ENCODE measurements at regions not wholly inside any gene's neighbourhood (a gene's known extent, or its start where the extent isn't known, plus 50 kb on each side); places are given as distances from the start of the nearest gene placed in this dataset.
"Not testable (repeated sequence)": the region's sequence is repeated elsewhere in the genome, so short reads cannot be mapped to it uniquely, and the experiment has no call there.

- H3K27me3 ChIP-seq (ENCODE audit: control insufficient read depth, insufficient read depth, low read length); H3K9ac ChIP-seq (ENCODE audit: low read depth, low read length): not testable (repeated sequence)
- H3K4me3 ChIP-seq (ENCODE audit: low read depth, low read length): peak overlapping the region; percentile 48
These were observed 156.7 kb downstream of the CRLF3 start for GRCh38 chr17:30667657-30668359.

GRCh38 chr17:30666838-30667656 lies 157.4 kb downstream of the CRLF3 start:
- H3K4me3 ChIP-seq (ENCODE audit: low read depth, low read length): peak overlapping the region; percentile 48
- not testable (repeated sequence) for H3K9me3 ChIP-seq (ENCODE audit: control insufficient read depth, insufficient read depth, low read length); H3K9ac ChIP-seq (ENCODE audit: low read depth, low read length); H3K4me1 ChIP-seq (ENCODE audit: control insufficient read depth, insufficient read depth, low read length); H3K36me3 ChIP-seq (ENCODE audit: control insufficient read depth, insufficient read depth, low read length); H3K27me3 ChIP-seq (ENCODE audit: control insufficient read depth, insufficient read depth, low read length)

More at GRCh38 chr17:30667657-30668359, 156.7 kb downstream of the CRLF3 start:
- not testable (repeated sequence) for H3K4me1 ChIP-seq (ENCODE audit: control insufficient read depth, insufficient read depth, low read length); H3K36me3 ChIP-seq (ENCODE audit: control insufficient read depth, insufficient read depth, low read length); H3K9me3 ChIP-seq (ENCODE audit: control insufficient read depth, insufficient read depth, low read length)

DNA sequence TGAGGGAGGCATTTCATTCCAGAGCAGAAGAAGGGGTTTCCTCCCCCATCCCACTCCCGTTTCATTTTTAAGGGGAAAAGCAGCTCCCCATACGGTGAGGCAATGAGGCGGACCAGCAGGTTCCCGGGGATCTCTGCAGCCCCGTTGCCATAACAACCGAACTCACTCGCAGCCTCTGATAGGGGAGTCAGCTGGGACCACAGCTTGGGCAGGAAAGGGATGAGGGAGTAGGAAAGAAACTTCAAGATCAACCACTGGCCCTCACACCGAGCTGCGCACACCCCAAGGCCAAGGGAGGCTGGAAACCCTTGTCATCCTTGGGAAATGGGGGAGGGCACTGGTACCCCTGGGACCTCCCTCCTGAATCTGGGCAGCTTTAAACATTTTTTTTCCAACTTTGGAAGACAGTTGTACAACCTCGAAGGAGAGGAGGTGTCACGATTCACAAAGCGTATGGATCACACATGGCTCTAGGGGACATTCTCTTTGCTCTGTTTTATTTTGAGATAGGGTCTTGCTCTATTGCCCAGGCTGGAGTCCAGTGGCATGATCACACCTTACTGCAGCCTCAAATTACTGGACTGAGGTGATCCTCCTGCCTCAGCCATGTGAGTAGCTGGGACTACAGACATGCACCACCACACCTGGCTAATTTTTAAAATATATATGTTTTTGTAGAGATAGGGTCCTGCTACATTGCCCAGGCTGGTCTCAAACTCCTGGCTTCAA lies 160.6 kb downstream of the CRLF3 start:
- H3K4me1 ChIP-seq (ENCODE audit: control insufficient read depth, insufficient read depth, low read length); H3K4me3 ChIP-seq (ENCODE audit: low read depth, low read length); H3K9ac ChIP-seq (ENCODE audit: low read depth, low read length); H3K27me3 ChIP-seq (ENCODE audit: control insufficient read depth, insufficient read depth, low read length); H3K36me3 ChIP-seq (ENCODE audit: control insufficient read depth, insufficient read depth, low read length); H3K9me3 ChIP-seq (ENCODE audit: control insufficient read depth, insufficient read depth, low read length): not testable (repeated sequence)

DNA sequence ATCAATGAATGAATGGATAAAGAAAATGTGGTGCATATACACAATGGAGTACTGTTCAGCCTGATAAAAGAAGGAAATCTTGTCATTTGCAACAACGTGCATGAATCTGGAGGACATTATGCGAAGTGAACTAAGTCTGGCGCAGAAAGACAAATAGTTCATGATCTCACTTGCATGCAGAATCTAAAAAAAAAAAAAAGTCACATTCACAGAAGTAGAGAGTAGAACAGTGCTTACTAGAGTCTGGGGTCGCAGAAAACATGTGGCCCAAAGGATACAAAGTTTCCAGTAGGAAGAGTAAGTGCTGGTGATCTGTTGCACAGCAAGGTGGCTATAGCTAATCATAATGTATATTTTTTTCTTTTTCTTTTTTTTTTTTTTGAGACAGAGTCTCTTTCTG lies 167.3 kb downstream of the CRLF3 start:
- H3K27me3 ChIP-seq (ENCODE audit: control insufficient read depth, insufficient read depth, low read length); H3K36me3 ChIP-seq (ENCODE audit: control insufficient read depth, insufficient read depth, low read length); H3K4me1 ChIP-seq (ENCODE audit: control insufficient read depth, insufficient read depth, low read length); H3K9me3 ChIP-seq (ENCODE audit: control insufficient read depth, insufficient read depth, low read length); H3K9ac ChIP-seq (ENCODE audit: low read depth, low read length); H3K4me3 ChIP-seq (ENCODE audit: low read depth, low read length): not testable (repeated sequence)

GRCh38 chr17:30653038-30653437 lies 171.5 kb downstream of the CRLF3 start:
- not testable (repeated sequence) for H3K9me3 ChIP-seq (ENCODE audit: control insufficient read depth, insufficient read depth, low read length); H3K4me3 ChIP-seq (ENCODE audit: low read depth, low read length); H3K9ac ChIP-seq (ENCODE audit: low read depth, low read length); H3K4me1 ChIP-seq (ENCODE audit: control insufficient read depth, insufficient read depth, low read length); H3K27me3 ChIP-seq (ENCODE audit: control insufficient read depth, insufficient read depth, low read length); H3K36me3 ChIP-seq (ENCODE audit: control insufficient read depth, insufficient read depth, low read length)

GRCh38 chr17:30650149-30650548 lies 172.9 kb downstream of the GOSR1 start:
- not testable (repeated sequence) for H3K9me3 ChIP-seq (ENCODE audit: control insufficient read depth, insufficient read depth, low read length); H3K36me3 ChIP-seq (ENCODE audit: control insufficient read depth, insufficient read depth, low read length); H3K27me3 ChIP-seq (ENCODE audit: control insufficient read depth, insufficient read depth, low read length); H3K4me3 ChIP-seq (ENCODE audit: low read depth, low read length); H3K4me1 ChIP-seq (ENCODE audit: control insufficient read depth, insufficient read depth, low read length); H3K9ac ChIP-seq (ENCODE audit: low read depth, low read length)

- H3K9me3 ChIP-seq (ENCODE audit: control insufficient read depth, insufficient read depth, low read length); H3K36me3 ChIP-seq (ENCODE audit: control insufficient read depth, insufficient read depth, low read length); H3K9ac ChIP-seq (ENCODE audit: low read depth, low read length); H3K4me3 ChIP-seq (ENCODE audit: low read depth, low read length); H3K4me1 ChIP-seq (ENCODE audit: control insufficient read depth, insufficient read depth, low read length); H3K27me3 ChIP-seq (ENCODE audit: control insufficient read depth, insufficient read depth, low read length): not testable (repeated sequence)
These were observed 170.9 kb downstream of the GOSR1 start for GRCh38 chr17:30648015-30648620.

GRCh38 chr17:30645875-30646274 lies 168.7 kb downstream of the GOSR1 start:
- not testable (repeated sequence) for H3K4me1 ChIP-seq (ENCODE audit: control insufficient read depth, insufficient read depth, low read length); H3K36me3 ChIP-seq (ENCODE audit: control insufficient read depth, insufficient read depth, low read length); H3K9me3 ChIP-seq (ENCODE audit: control insufficient read depth, insufficient read depth, low read length); H3K9ac ChIP-seq (ENCODE audit: low read depth, low read length); H3K4me3 ChIP-seq (ENCODE audit: low read depth, low read length); H3K27me3 ChIP-seq (ENCODE audit: control insufficient read depth, insufficient read depth, low read length)

GRCh38 chr17:30644713-30645112 lies 167.5 kb downstream of the GOSR1 start:
- not testable (repeated sequence) for H3K27me3 ChIP-seq (ENCODE audit: control insufficient read depth, insufficient read depth, low read length); H3K9me3 ChIP-seq (ENCODE audit: control insufficient read depth, insufficient read depth, low read length); H3K4me3 ChIP-seq (ENCODE audit: low read depth, low read length); H3K9ac ChIP-seq (ENCODE audit: low read depth, low read length); H3K36me3 ChIP-seq (ENCODE audit: control insufficient read depth, insufficient read depth, low read length); H3K4me1 ChIP-seq (ENCODE audit: control insufficient read depth, insufficient read depth, low read length)

DNA sequence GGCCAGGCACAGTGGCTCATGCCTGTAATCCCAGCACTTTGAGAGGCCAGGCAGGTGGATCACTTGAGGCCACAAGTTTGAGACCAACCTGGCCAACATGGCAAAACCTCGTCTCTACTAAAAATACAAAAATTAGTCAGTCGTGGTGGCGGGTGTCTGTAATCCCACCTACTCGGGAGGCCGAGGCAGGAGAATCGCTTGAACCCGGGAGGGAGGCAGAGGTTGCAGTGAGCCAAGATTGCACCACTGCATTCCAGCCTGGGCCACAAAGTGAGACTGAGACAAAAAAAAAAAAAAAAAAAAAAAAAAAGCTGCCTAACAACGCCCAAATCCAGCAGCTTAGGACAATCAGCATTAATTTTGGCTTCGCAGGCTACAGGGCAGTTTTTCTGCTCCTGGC lies 167.1 kb downstream of the GOSR1 start:
- not testable (repeated sequence) for H3K4me3 ChIP-seq (ENCODE audit: low read depth, low read length); H3K9me3 ChIP-seq (ENCODE audit: control insufficient read depth, insufficient read depth, low read length); H3K4me1 ChIP-seq (ENCODE audit: control insufficient read depth, insufficient read depth, low read length); H3K36me3 ChIP-seq (ENCODE audit: control insufficient read depth, insufficient read depth, low read length); H3K9ac ChIP-seq (ENCODE audit: low read depth, low read length); H3K27me3 ChIP-seq (ENCODE audit: control insufficient read depth, insufficient read depth, low read length)

DNA sequence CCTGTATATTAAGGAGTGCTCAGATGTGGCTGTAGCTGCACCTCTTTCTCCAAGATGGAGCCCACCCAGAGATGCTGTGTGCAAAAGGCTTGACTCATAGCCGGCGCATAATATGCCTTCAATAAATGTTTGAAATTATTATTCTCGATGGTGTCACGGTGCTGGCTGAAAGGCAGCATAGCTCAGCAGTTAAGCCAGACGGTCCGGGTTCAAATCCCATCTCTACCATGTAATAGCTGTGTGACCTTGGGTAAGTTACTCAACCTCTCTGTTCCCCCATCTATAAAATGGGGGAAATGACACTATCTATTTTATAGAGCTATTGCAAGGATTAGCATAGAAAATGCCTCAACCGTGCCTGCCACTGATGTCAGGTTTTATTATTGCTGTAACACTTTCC lies 164.2 kb downstream of the GOSR1 start:
- H3K9me3 ChIP-seq (ENCODE audit: control insufficient read depth, insufficient read depth, low read length); H3K4me3 ChIP-seq (ENCODE audit: low read depth, low read length); H3K36me3 ChIP-seq (ENCODE audit: control insufficient read depth, insufficient read depth, low read length); H3K27me3 ChIP-seq (ENCODE audit: control insufficient read depth, insufficient read depth, low read length); H3K4me1 ChIP-seq (ENCODE audit: control insufficient read depth, insufficient read depth, low read length); H3K9ac ChIP-seq (ENCODE audit: low read depth, low read length): not testable (repeated sequence)

GRCh38 chr17:30639391-30639790 lies 162.2 kb downstream of the GOSR1 start:
- not testable (repeated sequence) for H3K9ac ChIP-seq (ENCODE audit: low read depth, low read length); H3K9me3 ChIP-seq (ENCODE audit: control insufficient read depth, insufficient read depth, low read length); H3K36me3 ChIP-seq (ENCODE audit: control insufficient read depth, insufficient read depth, low read length); H3K4me1 ChIP-seq (ENCODE audit: control insufficient read depth, insufficient read depth, low read length); H3K4me3 ChIP-seq (ENCODE audit: low read depth, low read length); H3K27me3 ChIP-seq (ENCODE audit: control insufficient read depth, insufficient read depth, low read length)

Data from iPS-15b (cell line).